ENCODE measurements at regions not wholly inside any gene's neighbourhood (a gene's known extent, or its start where the extent isn't known, plus 50 kb on each side); places are given as distances from the start of the nearest gene placed in this dataset.
"Not testable (repeated sequence)": the region's sequence is repeated elsewhere in the genome, so short reads cannot be mapped to it uniquely, and the experiment has no call there.

GRCh38 chr13:62799931-62800436, 1384.3 kb upstream of the PCDH20 start:
- DNase-seq: no peak

GRCh38 chr13:62799038-62799535, 1383.4 kb upstream of the PCDH20 start:
- no peak for DNase-seq

DNA sequence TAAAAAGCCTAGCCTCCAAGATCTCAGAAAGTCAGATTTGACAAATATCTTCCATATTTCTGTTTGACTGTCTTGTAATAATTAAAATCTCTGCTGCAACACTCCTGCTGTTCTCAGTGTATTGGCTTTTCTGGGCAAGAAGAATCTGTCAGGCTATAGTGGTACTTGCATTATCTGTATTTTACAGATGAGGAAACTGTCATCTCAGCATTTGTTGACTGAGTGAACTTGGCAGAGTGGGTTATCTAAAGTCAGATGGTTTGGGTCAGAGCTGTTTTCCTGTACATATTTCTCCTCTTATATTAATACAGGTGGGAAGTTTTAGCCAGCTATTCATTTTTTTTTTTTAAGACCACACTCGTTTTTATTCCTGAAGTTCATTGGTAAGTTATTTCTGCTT, 1378.2 kb upstream of the PCDH20 start:
- no peak for DNase-seq

DNA sequence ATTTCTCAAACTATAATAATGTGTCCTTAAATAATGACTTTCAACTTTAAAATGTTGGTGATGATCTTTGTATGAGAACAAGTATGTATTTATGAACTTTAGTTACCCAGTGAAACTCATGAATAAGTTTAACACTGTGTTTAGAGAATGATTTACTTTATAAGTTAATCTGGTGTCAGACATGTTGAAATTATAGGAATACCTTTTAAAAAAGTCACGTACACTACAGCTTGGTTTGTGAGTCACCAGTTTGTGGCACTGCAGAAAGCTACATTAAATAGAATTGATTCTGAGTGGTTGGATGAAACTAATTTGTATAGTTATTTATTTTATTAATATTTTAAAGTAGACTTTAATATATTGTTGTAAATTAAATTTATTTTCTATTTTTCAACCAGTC, 1366.2 kb upstream of the PCDH20 start:
- DNase-seq: no peak

DNA sequence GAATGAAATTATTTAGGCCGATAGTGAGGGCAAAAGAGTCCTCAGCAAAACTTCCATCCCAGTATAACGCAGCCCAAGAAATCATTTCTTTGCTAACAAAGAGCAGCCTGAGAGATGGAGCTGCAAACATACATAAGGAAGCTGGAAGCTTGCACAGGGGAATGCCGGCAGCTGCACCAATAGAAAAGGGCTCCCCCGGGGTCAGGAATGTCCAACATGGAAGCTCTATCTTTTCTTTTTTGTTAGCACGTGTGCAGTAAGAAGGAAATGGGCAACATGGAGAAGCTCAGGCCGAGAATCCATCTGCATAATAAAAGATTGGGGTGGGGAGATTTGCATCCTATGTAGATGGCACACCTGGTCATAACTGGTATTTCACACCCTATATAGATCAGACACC, 1363.5 kb upstream of the PCDH20 start:
- no peak for DNase-seq

- no peak for DNase-seq
Observed at GRCh38 chr13:62767473-62767872, 1351.8 kb upstream of the PCDH20 start.

GRCh38 chr13:62760724-62761123, 1345.1 kb upstream of the PCDH20 start:
- DNase-seq: no peak

DNA sequence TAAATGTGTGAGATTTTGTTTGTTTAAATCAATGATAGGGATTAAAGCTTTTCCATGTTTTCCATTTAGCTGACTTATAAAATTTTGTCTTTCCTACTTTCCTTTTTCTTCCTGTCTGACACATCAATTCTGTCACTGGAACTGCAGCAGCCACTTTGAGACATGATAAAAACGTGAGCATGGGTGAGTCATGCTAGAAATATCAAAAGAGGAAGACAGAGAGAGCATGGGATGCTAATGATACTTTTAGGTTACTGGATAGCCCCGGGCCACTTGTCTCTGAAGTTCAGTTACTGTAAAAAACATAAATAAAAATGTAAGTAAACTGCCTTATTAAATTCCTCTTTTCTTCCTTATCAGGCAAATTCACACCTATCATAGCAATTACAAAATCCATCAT, 1332.0 kb upstream of the PCDH20 start:
- no peak for DNase-seq

DNA sequence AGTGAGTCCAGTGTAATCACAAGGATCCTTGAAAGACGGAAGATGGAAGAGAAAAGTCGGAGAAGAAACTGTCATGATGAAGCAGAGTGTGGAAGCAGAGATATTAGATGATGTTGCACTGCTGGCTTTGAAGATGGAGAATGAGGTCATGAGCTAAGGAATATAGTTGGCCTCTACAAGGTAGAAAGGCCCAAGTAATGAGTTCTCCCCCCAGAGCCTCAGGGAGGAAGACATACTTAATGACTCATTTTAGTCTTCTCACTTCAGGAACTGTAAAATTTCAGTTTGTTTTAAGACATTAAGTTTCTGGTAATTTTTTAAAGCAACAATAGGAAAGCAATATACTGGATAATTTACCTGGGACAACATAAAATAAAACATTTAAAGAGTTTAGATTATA, 1331.5 kb upstream of the PCDH20 start:
- DNase-seq: no peak

- DNase-seq: not testable (repeated sequence)
Observed at GRCh38 chr13:62729746-62730145, 1314.1 kb upstream of the PCDH20 start.

DNA sequence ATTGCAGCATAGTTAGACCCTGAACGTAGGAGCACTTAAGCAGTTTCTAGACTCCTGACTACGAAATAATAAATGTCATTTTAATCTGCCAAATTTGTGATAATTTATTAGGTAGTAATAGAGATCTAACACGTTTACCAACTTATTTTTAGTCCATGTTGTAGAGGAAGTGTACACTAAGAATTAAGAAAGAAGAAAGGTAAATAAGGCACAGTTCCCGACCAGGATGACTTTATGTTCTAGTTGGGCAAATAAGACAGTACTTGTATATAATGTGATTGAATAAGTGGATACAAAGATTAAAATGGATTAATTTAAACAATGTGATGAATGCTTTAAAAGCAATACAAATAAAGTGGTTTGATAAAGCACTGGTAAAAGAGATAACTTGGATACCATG, 1306.2 kb upstream of the PCDH20 start:
- no peak for DNase-seq

DNA sequence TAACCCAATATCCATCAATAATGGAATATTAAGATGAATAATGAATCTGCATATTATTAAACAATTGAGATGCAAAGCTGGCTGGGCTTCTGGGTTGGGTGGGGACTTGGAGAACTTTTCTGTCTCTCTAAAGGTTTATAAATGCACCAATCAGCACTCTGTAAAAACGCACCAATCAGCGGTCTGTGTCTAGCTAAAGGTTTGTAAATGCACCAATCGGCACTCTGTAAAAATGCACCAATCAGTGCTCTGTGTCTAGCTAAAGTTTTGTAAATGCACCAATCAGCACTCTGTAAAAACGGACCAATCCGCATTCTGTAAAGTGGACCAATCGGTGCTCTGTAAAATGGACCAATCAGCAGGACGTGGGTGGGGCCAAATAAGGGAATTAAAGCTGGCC, 1296.3 kb upstream of the PCDH20 start:
- DNase-seq: not testable (repeated sequence)

DNA sequence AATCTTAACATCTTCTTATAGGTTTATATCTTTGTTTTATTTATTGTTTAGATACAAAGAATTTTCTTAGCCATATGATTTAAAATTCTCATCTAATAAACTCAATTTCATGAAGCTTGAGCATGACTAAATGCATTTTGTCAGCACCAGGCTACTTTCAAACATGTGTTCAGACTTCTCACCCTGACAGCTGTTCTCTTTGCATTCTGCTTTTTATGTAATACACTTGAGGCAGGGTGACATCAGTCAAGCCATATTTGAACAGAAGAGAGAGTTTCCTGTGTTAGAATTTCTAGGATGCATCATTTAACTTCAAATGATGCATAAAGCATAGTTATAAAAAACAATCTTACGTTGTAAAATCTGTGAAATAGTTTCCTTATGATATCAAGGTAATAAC, 1295.1 kb upstream of the PCDH20 start:
- no peak for DNase-seq

DNA sequence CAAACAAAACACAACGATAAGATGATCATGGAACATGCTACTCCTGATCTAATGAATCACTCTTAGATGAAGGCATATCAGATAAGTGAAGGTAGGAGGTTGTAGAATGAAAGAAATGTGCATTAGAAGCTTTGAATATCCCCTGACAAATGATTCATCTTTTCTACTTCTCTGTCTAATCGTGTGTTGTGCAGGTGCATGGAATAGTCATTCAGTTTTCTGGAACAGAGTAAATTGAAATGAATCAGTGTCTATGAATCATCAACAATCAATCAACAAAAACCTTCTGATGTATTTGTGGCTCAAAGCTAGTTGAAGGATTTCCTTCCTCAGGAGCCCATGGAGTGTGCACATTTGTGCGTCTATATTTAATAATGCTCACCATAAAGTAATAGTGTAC, 1290.4 kb upstream of the PCDH20 start:
- no peak for DNase-seq

DNA sequence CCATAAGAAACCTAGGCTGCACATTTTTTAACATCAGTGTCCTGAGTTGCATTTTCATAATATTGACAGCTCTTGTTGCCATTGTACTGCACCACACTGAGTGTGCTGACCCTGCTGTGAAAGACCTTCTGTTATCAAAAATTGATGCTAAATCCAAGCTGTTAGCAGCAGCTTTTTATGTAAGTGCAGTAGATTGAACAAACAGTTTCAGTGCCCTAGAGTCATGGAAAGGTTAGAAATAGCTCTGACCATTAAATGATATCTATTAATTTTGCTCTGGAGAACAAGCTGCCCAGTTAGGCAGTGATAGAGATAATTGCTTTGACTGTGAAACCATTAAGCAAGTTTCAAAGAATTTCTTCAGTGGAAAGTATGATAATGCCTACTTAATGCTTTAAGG, 1289.2 kb upstream of the PCDH20 start:
- DNase-seq: no peak

DNA sequence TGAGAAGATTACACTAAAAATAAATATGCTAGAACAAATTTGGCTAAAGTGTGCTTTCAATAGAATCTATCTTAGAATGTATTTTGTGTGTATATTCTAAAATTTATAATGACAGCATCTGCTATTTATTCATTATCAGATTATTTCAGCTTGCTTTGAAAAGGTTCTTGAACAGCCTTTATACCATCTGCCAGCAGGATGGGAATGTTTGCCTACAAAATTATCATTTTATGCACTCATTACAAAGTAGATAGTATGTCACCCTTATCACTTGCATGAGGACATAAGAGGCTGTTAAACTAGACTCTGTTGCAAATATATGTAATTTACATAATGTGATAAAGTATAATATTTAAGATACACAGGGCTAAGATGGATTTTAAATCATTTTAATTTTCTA, 1286.9 kb upstream of the PCDH20 start:
- no peak for DNase-seq

DNA sequence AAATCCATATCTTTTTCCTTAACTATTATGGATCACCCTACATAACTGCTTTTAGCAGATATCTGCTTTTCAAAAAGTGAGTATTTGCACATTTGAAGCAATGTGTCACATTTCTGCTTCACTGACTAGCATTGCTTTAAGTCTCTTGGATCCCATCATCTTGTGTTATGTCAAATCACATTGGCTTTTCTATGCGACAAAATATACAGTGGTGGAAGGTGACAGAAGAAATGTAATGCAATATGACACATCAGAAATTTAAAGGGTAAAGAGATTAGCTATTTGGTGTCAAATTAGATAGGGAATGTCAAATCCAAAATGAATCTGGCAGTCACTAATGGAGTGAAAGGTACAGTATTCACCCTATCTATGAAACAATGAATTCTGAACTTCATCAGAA, 1282.1 kb upstream of the PCDH20 start:
- DNase-seq: no peak

DNA sequence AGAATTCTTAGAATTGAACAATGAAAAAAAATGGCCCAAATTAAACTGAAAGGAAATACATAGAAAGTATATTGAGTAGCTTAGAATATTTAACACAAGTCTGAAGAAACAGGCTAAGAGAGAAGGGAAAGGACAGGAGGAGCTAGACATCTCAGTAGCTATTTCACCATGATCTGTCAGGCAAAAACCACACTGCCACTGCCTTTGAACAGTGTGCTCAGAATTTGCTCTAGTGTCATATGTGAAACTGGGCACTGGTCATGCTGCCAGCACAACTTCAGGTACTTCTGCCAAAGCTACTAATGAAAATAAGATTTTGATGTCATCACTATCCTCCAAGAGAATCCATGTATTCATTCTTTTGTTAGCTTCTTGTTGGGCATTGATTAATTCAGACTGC, 1280.8 kb upstream of the PCDH20 start:
- DNase-seq: no peak

GRCh38 chr13:62687732-62688131, 1272.1 kb upstream of the PCDH20 start:
- DNase-seq: no peak

DNA sequence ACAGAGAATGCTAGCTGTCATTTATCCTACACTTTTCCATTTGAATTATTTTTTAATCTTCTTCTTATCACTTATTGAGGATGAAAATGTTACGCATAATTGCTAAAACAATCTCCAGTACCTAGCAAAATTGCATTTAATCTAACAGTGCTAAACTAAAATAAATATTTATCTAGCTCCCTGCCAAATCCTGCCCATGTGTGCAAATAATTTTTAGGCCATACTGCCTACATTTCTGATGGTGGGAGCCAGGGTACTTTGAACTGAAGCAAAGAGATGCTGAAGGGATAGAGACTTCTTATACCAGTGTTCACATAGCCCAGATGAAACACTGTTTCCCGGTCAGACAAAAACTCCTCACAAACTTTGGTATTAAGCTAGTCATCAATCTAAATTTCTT, 1268.7 kb upstream of the PCDH20 start:
- no peak for DNase-seq

- DNase-seq: no peak
Observed at GRCh38 chr13:62682788-62683187, 1267.1 kb upstream of the PCDH20 start.

DNA sequence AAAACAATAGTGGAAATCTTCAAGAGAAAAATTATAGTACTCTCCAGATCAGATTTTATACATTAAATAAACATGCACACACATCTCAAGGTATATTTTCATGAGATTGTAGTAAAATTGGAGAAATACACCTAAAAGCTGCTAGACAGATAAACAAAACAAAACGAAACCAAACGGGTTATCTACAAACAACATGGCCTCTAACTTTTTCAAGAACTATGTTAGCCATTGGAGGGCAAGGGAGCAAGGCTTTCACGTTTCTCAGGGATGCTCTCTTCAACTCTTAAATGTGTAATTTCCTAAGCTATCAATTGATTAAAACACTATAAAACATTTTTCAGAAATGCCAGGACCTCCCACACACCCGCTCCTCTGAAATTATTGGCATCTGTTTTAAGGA, 1262.4 kb upstream of the PCDH20 start:
- no peak for DNase-seq

DNA sequence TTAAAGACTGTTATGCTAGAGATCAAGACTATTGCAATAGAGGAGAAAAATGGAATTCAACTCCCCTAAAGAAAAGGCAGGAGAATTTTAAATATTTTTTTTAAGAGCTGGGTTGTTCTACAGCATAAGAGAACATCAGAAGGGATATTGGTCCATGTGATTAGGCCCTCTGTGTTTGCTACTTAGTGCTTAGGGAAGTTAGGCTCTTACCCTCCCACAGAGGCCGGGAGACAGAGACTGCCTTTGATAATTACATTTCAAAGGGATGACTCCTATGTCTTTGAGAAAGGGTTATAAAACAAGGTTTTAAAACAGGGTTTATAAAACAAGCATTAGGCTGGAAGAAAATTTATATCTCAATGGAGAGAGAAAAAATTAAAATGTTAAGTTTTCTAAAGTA, 1248.1 kb upstream of the PCDH20 start:
- no peak for DNase-seq

- no peak for DNase-seq
Observed at GRCh38 chr13:62659365-62659764, 1243.7 kb upstream of the PCDH20 start.

GRCh38 chr13:62653371-62653770, 1237.7 kb upstream of the PCDH20 start:
- no peak for DNase-seq

Data from NCI-H2107 (cell line).